ENCODE measurements at regions not wholly inside any gene's neighbourhood (a gene's known extent, or its start where the extent isn't known, plus 50 kb on each side); places are given as distances from the start of the nearest gene placed in this dataset.

DNA sequence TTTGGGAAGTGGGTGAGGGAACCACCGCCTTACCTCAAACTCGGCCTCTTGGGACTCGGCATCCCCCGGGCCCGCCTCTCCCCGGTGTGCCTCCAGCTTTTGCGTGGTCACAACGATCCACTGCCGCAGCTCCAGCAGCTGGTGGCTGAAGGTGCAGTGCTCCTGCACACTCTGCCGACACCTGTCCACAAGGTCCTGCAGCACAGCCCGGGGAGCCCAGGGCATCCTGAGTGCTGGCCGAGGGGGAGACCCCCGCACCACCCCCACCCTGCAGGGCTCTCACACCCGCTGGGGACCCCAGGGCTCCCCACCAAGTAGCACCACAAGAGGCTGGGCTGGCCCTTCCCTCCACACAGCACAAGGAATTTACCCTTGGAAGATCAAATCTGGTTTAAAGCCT, 76.6 kb downstream of the SYNE3 start:
- no peaks in the 10 kb centered on the region for H3K27me3 ChIP-seq (ENCODE audit: low read depth, low read length)
- no peak overlapping the region for H3K27ac ChIP-seq (ENCODE audit: low read length)
- no peak for TF ChIP-seq EZH2phosphoT487 (IDR thresholded peaks at IDR 0.05; ENCODE audit: low read depth)
- TF ChIP-seq, protein P1, sequence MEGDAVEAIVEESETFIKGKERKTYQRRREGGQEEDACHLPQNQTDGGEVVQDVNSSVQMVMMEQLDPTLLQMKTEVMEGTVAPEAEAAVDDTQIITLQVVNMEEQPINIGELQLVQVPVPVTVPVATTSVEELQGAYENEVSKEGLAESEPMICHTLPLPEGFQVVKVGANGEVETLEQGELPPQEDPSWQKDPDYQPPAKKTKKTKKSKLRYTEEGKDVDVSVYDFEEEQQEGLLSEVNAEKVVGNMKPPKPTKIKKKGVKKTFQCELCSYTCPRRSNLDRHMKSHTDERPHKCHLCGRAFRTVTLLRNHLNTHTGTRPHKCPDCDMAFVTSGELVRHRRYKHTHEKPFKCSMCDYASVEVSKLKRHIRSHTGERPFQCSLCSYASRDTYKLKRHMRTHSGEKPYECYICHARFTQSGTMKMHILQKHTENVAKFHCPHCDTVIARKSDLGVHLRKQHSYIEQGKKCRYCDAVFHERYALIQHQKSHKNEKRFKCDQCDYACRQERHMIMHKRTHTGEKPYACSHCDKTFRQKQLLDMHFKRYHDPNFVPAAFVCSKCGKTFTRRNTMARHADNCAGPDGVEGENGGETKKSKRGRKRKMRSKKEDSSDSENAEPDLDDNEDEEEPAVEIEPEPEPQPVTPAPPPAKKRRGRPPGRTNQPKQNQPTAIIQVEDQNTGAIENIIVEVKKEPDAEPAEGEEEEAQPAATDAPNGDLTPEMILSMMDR (IDR thresholded peaks at IDR 0.05; ENCODE audit: low read depth, low read length): no peak
- no peak overlapping the region for H3K9ac ChIP-seq (ENCODE audit: low read length)
- no peaks in the 10 kb centered on the region for H3K9me3 ChIP-seq (ENCODE audit: insufficient read depth, low read length)
- H3K4me1 ChIP-seq (ENCODE audit: low read length): no peaks in the 10 kb centered on the region
- no peaks in the 10 kb centered on the region for H4K20me1 ChIP-seq (ENCODE audit: insufficient read depth, low read length)
- H3K36me3 ChIP-seq (replicated peaks; ENCODE audit: low read depth, low read length): peaks cover 72% of the 10 kb centered on the region
- H2AFZ ChIP-seq (ENCODE audit: low read depth, low read length): no peak overlapping the region
- H3K4me3 ChIP-seq (ENCODE audit: low read length): no peak overlapping the region
- no peak overlapping the region for H3K4me2 ChIP-seq (ENCODE audit: low read length)
- H3K79me2 ChIP-seq (ENCODE audit: low read length): no peaks in the 10 kb centered on the region

DNA sequence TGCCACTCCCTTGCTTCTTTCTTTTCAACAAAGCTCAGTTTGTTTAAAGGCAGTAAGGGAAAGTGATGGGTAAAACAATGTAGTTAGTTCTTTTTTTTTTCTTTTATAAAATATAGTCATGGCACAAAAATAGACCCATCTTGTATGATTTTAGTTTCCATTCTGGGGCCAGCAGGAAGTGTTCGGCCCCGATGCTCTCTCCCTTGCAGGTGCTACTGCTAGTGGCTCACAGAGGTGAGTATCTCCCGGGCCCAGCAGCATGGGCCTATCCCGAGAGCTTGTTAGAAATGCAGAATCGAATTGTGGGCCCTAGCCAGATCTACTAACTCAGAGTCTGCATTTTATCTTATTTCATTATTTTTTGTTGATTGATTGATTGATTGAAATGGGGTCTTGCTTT, 78.7 kb downstream of the SYNE3 start:
- Histone ChIP-seq H3K4me3 (ENCODE audit: low read length) (no peak overlapping the region), H3K9ac (ENCODE audit: low read length) (no peak overlapping the region), H2AFZ (ENCODE audit: low read depth, low read length) (no peak overlapping the region), H4K20me1 (ENCODE audit: insufficient read depth, low read length) (no peaks in the 10 kb centered on the region), H3K79me2 (ENCODE audit: low read length) (no peaks in the 10 kb centered on the region), H3K4me1 (ENCODE audit: low read length) (no peaks in the 10 kb centered on the region), H3K27me3 (ENCODE audit: low read depth, low read length) (no peaks in the 10 kb centered on the region), H3K27ac (ENCODE audit: low read length) (no peak overlapping the region), H3K9me3 (ENCODE audit: insufficient read depth, low read length) (no peaks in the 10 kb centered on the region), H3K36me3 (replicated peaks; ENCODE audit: low read depth, low read length) (peaks cover 83% of the 10 kb centered on the region), H3K4me2 (ENCODE audit: low read length) (no peak overlapping the region)
- no peak for TF ChIP-seq EZH2phosphoT487 (IDR thresholded peaks at IDR 0.05; ENCODE audit: low read depth)
- TF ChIP-seq, protein P1 (IDR thresholded peaks at IDR 0.05; ENCODE audit: low read depth, low read length): no peak

DNA sequence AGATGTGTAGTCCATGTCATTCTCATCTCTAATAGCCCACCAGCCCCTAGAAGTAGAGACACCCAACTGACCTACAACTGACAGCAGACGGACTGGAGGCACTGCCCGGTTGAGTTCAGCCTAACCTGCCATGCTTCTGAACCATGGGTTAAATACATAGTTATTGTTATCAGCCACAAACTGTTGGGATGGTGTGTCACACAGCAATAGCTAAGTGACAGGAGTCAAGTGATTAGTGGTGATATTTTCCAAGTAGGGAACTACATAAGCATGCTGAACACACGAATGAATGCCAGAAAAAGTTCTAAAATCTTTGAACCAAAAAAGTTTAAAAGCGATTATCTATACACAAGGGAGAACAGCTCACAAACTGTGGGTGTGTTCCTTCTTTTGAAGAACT, 80.1 kb downstream of the SYNE3 start:
- TF ChIP-seq, protein P1 (IDR thresholded peaks at IDR 0.05; ENCODE audit: low read depth, low read length): no peak
- no peak for TF ChIP-seq EZH2phosphoT487 (IDR thresholded peaks at IDR 0.05; ENCODE audit: low read depth)
- no peaks in the 10 kb centered on the region for H3K27me3 ChIP-seq (ENCODE audit: low read depth, low read length)
- no peaks in the 10 kb centered on the region for H3K9me3 ChIP-seq (ENCODE audit: insufficient read depth, low read length)
- no peak overlapping the region for H3K9ac ChIP-seq (ENCODE audit: low read length)
- peaks cover 78% of the 10 kb centered on the region for H3K36me3 ChIP-seq (replicated peaks; ENCODE audit: low read depth, low read length)
- H4K20me1 ChIP-seq (ENCODE audit: insufficient read depth, low read length): no peaks in the 10 kb centered on the region
- no peak overlapping the region for H3K4me2 ChIP-seq (ENCODE audit: low read length)
- no peak overlapping the region for H2AFZ ChIP-seq (ENCODE audit: low read depth, low read length)
- H3K4me3 ChIP-seq (ENCODE audit: low read length): no peak overlapping the region
- no peaks in the 10 kb centered on the region for H3K4me1 ChIP-seq (ENCODE audit: low read length)
- H3K79me2 ChIP-seq (ENCODE audit: low read length): no peaks in the 10 kb centered on the region
- H3K27ac ChIP-seq (ENCODE audit: low read length): no peak overlapping the region

DNA sequence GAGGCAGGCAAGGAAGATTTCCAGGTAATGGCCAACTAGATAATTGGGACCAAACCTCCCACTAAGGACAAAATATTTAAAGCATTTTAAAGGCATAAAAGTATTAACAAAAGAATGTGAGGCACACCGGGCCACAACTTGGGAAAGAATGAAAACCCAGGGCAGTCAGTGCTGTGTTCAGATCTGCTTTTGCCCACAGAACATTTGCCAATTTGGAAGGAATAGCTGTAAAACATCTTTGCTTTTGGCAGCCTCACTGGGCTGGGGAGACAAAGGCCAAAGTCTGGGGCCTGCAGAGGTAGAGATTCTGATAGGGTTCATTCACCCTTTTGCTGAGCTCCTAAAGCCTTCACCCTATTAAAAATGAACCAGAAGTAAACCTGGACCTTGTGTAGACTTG, 82.3 kb downstream of the SYNE3 start:
- H2AFZ ChIP-seq (ENCODE audit: low read depth, low read length): no peak overlapping the region
- no peak overlapping the region for H3K27ac ChIP-seq (ENCODE audit: low read length)
- no peak overlapping the region for H3K4me2 ChIP-seq (ENCODE audit: low read length)
- H3K4me1 ChIP-seq (ENCODE audit: low read length): no peaks in the 10 kb centered on the region
- peaks cover 71% of the 10 kb centered on the region for H3K36me3 ChIP-seq (replicated peaks; ENCODE audit: low read depth, low read length)
- no peak overlapping the region for H3K9ac ChIP-seq (ENCODE audit: low read length)
- no peaks in the 10 kb centered on the region for H3K9me3 ChIP-seq (ENCODE audit: insufficient read depth, low read length)
- no peaks in the 10 kb centered on the region for H3K79me2 ChIP-seq (ENCODE audit: low read length)
- TF ChIP-seq, protein P1 (IDR thresholded peaks at IDR 0.05; ENCODE audit: low read depth, low read length): no peak
- TF ChIP-seq EZH2phosphoT487 (IDR thresholded peaks at IDR 0.05; ENCODE audit: low read depth): no peak
- no peak overlapping the region for H3K4me3 ChIP-seq (ENCODE audit: low read length)
- no peaks in the 10 kb centered on the region for H4K20me1 ChIP-seq (ENCODE audit: insufficient read depth, low read length)
- no peaks in the 10 kb centered on the region for H3K27me3 ChIP-seq (ENCODE audit: low read depth, low read length)
